HEK293T (cell line): ENCODE measurements at regions not wholly inside any gene's neighbourhood (a gene's known extent, or its start where the extent isn't known, plus 50 kb on each side); places are given as distances from the start of the nearest gene placed in this dataset.

Experiments used
- ARNT ChIP-seq: fragments of 450-650 bp; IDR thresholded peaks from 2 replicates; pipeline ENCODE4 v1.6.1; 2017; ENCODE audit warnings: mild to moderate bottlenecking
- BHLHE40 ChIP-seq: fragments of 450-650 bp; IDR thresholded peaks from 2 replicates; pipeline ENCODE4 v1.6.1; 2016; ENCODE audit warnings: mild to moderate bottlenecking, moderate library complexity, borderline replicate concordance
- ELF4 ChIP-seq: fragments of 450-650 bp; IDR thresholded peaks from 2 replicates; pipeline ENCODE4 v1.6.1; 2017; ENCODE audit warnings: antibody characterized with exemption
- FOXA1 ChIP-seq: fragments of 450-650 bp; IDR thresholded peaks from 2 replicates; pipeline ENCODE4 v1.6.1; 2016; ENCODE audit warnings: mild to moderate bottlenecking
- FOXM1 ChIP-seq: fragments of 450-650 bp; IDR thresholded peaks from 2 replicates; pipeline ENCODE4 v1.6.1; 2017; ENCODE audit warnings: mild to moderate bottlenecking, borderline replicate concordance
- HDGF ChIP-seq: fragments of 450-650 bp; IDR thresholded peaks from 2 replicates; pipeline ENCODE4 v1.6.1; 2017; ENCODE audit warnings: antibody characterized with exemption, borderline replicate concordance
- L3MBTL2 ChIP-seq: fragments of 450-650 bp; conservative IDR thresholded peaks from 2 replicates; pipeline ENCODE4 v1.6.1; 2016; ENCODE audit warnings: mild to moderate bottlenecking
- LEF1 ChIP-seq: fragments of 450-650 bp; IDR thresholded peaks from 2 replicates; pipeline ENCODE4 v1.6.1; 2017; ENCODE audit warnings: mild to moderate bottlenecking, borderline replicate concordance
- NFRKB ChIP-seq: fragments of 450-650 bp; IDR thresholded peaks from 2 replicates; pipeline ENCODE4 v1.6.1; 2016; ENCODE audit warnings: mild to moderate bottlenecking, moderate library complexity
- PKNOX1 ChIP-seq: fragments of 450-650 bp; IDR thresholded peaks from 2 replicates; pipeline ENCODE4 v1.6.1; 2016
- SP1 ChIP-seq: fragments of 450-650 bp; IDR thresholded peaks from 2 replicates; pipeline ENCODE4 v1.6.1; 2017
- SUZ12 ChIP-seq: fragments of 450-650 bp; IDR thresholded peaks from 2 replicates; pipeline ENCODE4 v1.6.1; 2016; ENCODE audit warnings: mild to moderate bottlenecking
- TARDBP ChIP-seq: fragments of 450-650 bp; IDR thresholded peaks from 2 replicates; pipeline ENCODE4 v1.6.1; 2016

GRCh38 chr5:174518512-174518911 lies 205.9 kb upstream of the MSX2 start:
- no peak for TF ChIP-seq SP1
- TF ChIP-seq BHLHE40: no peak
- no peak for TF ChIP-seq PKNOX1
- no peak for TF ChIP-seq FOXA1
- no peak for TF ChIP-seq ARNT
- TF ChIP-seq SUZ12: no peak
- TF ChIP-seq NFRKB: no peak
- no peak for TF ChIP-seq FOXM1
- TF ChIP-seq L3MBTL2: no peak
- no peak for TF ChIP-seq ELF4
- no peak for TF ChIP-seq LEF1
- no peak for TF ChIP-seq TARDBP
- no peak for TF ChIP-seq HDGF
